GM23248 (cell line): ENCODE measurements at regions not wholly inside any gene's neighbourhood (a gene's known extent, or its start where the extent isn't known, plus 50 kb on each side); places are given as distances from the start of the nearest gene placed in this dataset.

ENCODE experiments used
- DNase-seq: peaks from one replicate; pipeline ENCODE4 v3.0.0-alpha.2; 2015
- H2AFZ ChIP-seq: fragments of 200-600 bp; sonication (generic); 2 replicates; pipeline ENCODE4 v1.6.1; 2016; ENCODE audit warnings: antibody characterized with exemption
- H3F3A ChIP-seq: fragments of 200-600 bp; sonication (generic); 2 replicates; pipeline ENCODE4 v1.6.1; 2016; ENCODE audit warnings: mild to moderate bottlenecking, antibody characterized with exemption, mixed run types; ENCODE audit not compliant: insufficient read depth
- H3K27ac ChIP-seq: fragments of 200-600 bp; sonication (generic); 2 replicates; pipeline ENCODE4 v1.5.1; 2016; ENCODE audit warnings: mild to moderate bottlenecking
- H3K27me3 ChIP-seq: fragments of 200-600 bp; sonication (generic); replicated peaks from 2 replicates; pipeline ENCODE4 v1.6.1; 2016; ENCODE audit warnings: mild to moderate bottlenecking; ENCODE audit not compliant: insufficient read depth
- H3K36me3 ChIP-seq: fragments of 200-600 bp; sonication (generic); 2 replicates; pipeline ENCODE4 v1.6.1; 2016; ENCODE audit warnings: low read depth, mild to moderate bottlenecking
- H3K4me1 ChIP-seq: fragments of 200-600 bp; sonication (generic); 2 replicates; pipeline ENCODE4 v1.6.1; 2016; ENCODE audit warnings: mild to moderate bottlenecking; ENCODE audit not compliant: insufficient read depth
- H3K4me2 ChIP-seq: fragments of 200-600 bp; sonication (generic); one replicate; pipeline ENCODE4 v1.6.1; 2016; ENCODE audit warnings: mild to moderate bottlenecking; ENCODE audit not compliant: unreplicated experiment
- H3K4me3 ChIP-seq: fragments of 200-600 bp; sonication (generic); 2 replicates; pipeline ENCODE4 v1.5.1; 2016; ENCODE audit warnings: mild to moderate bottlenecking
- H3K79me2 ChIP-seq: fragments of 200-600 bp; sonication (generic); 2 replicates; pipeline ENCODE4 v1.6.1; 2016; ENCODE audit warnings: mild to moderate bottlenecking; ENCODE audit not compliant: insufficient read depth
- H3K9ac ChIP-seq: fragments of 200-600 bp; sonication (generic); 2 replicates; pipeline ENCODE4 v1.6.1; 2016; ENCODE audit warnings: mild to moderate bottlenecking
- H3K9me2 ChIP-seq: fragments of 200-600 bp; sonication (generic); 2 replicates; pipeline ENCODE4 v1.6.1; 2016; ENCODE audit warnings: mixed run types, mild to moderate bottlenecking, moderate library complexity; ENCODE audit not compliant: insufficient read depth
- H3K9me3 ChIP-seq: fragments of 200-600 bp; sonication (generic); one replicate; pipeline ENCODE4 v1.6.1; 2017; ENCODE audit warnings: low read depth
- H4K20me1 ChIP-seq: fragments of 200-600 bp; sonication (generic); 2 replicates; pipeline ENCODE4 v1.6.0; 2016; ENCODE audit not compliant: insufficient read depth
- EZH2 ChIP-seq: fragments of 200-600 bp; sonication (generic); IDR thresholded peaks from 2 replicates; pipeline ENCODE4 v1.6.1; 2018; ENCODE audit warnings: antibody characterized with exemption, mild to moderate bottlenecking; ENCODE audit not compliant: insufficient read depth, poor library complexity, severe bottlenecking
- EZH2phosphoT487 ChIP-seq: fragments of 200-600 bp; sonication (generic); IDR thresholded peaks from 2 replicates; pipeline ENCODE4 v1.6.1; 2018; ENCODE audit warnings: antibody characterized with exemption, moderate library complexity, mild to moderate bottlenecking, low read depth; ENCODE audit not compliant: insufficient read depth
- WGBS, 2 experiments: methylation state at CpG; one replicate each; pipeline ENCODE4 v1.1.6; 2015 to 2017; ENCODE audit warnings: low lambda C conversion rate in 2 of 2, low coverage in 1 of 2; ENCODE audit errors: missing lambda C conversion rate in 2 of 2; 5-methylcytosine and 5-hydroxymethylcytosine counted together
- in situ Hi-C: fragments of 300-500 bp; cut with MboI; formaldehyde crosslinking; loops from 2 replicates; pipeline ENCODE4 v1.15.0; 2020

DNA sequence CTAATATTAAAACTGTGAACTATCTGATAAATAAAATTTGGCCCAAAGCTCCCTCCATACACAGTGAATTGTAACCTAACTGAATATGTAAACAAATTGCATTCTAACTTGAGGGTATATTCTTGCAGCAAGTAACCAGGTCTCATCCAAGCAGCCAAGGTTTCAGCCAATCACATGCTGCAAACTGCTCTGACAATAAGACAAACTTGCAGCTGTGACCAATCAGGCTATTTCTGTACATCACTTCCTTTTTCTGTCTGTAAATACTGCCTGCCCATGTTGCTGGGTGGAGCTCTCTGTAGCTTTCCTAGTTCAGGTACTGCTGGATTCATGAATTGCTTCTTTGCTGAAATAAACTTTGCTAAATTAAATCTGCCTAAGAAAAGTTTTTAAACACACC lies 499.0 kb downstream of the GALC start:
- no peaks in the 10 kb centered on the region for H3K4me1 ChIP-seq
- no peak overlapping the region for H3K4me3 ChIP-seq
- no peaks in the 10 kb centered on the region for H3F3A ChIP-seq
- H3K27ac ChIP-seq: no peak overlapping the region
- TF ChIP-seq EZH2phosphoT487: no peak
- no peak for TF ChIP-seq EZH2
- no peaks in the 10 kb centered on the region for H3K36me3 ChIP-seq
- no peaks in the 10 kb centered on the region for H3K9me3 ChIP-seq
- no peaks in the 10 kb centered on the region for H3K9me2 ChIP-seq
- H3K79me2 ChIP-seq: no peaks in the 10 kb centered on the region
- H2AFZ ChIP-seq: no peak overlapping the region
- in situ Hi-C loops: no loop called here
- no peak for DNase-seq
- no peak overlapping the region for H3K9ac ChIP-seq
- no peak overlapping the region for H3K4me2 ChIP-seq
- H4K20me1 ChIP-seq: no peaks in the 10 kb centered on the region
- H3K27me3 ChIP-seq: no peaks in the 10 kb centered on the region

DNA sequence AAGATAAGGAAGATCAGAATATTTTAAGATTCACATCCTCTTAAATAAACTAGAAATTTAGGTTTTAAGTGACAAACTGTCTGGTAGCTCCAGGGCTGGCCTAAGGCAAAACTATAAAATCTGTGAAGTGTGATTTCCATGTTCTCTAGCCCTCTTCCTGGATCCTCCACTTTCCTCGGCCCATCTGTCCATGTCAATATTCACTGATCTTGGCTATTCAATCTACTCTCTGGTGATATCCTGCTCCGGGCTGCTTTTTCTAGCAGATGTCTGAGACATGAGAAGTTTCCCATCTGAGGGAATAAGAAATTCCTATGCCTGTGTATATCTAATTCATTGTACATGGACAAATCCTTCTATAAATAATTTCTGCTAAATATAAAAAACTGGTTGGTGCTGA lies 500.4 kb downstream of the GALC start:
- Histone ChIP-seq H3K79me2 (no peaks in the 10 kb centered on the region), H3K4me1 (no peaks in the 10 kb centered on the region), H3K9me2 (no peaks in the 10 kb centered on the region), H3K27ac (no peak overlapping the region), H3K27me3 (no peaks in the 10 kb centered on the region), H3K9ac (no peak overlapping the region), H3K36me3 (no peaks in the 10 kb centered on the region), H2AFZ (no peak overlapping the region), H3K4me2 (no peak overlapping the region), H3F3A (no peaks in the 10 kb centered on the region), H3K4me3 (no peak overlapping the region), H3K9me3 (no peaks in the 10 kb centered on the region), H4K20me1 (no peaks in the 10 kb centered on the region)
- 23 to 39% methylated on average over 2 of the region's 2 CpGs for WGBS, 2 experiments
- in situ Hi-C loops: no loop called here
- no peak for DNase-seq
- TF ChIP-seq EZH2 (no peak), EZH2phosphoT487 (no peak)

DNA sequence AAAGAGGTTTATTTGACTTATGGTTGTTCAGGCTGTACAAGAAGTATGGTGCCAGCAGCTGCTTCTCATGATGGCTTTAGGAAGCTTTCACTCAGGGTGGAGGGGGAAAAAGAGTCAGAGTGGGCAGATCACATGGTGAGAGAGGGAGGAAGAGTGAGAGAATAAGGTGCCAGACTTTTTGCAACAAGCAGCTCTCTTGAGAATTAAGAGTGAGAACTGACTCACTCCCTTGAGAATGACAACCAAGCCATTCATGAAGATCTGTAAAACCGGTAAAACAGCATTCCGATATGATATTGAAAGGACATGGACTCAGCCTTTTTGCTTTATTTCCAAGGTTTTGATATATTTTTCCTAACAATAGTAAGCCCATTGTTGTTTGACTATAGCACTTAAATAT lies 501.2 kb downstream of the GALC start:
- Histone ChIP-seq H3F3A (no peaks in the 10 kb centered on the region), H3K36me3 (no peaks in the 10 kb centered on the region), H4K20me1 (no peaks in the 10 kb centered on the region), H3K27ac (no peak overlapping the region), H3K9ac (no peak overlapping the region), H3K27me3 (no peaks in the 10 kb centered on the region), H3K4me3 (no peak overlapping the region), H3K79me2 (no peaks in the 10 kb centered on the region), H3K9me2 (no peaks in the 10 kb centered on the region), H3K4me1 (no peaks in the 10 kb centered on the region), H2AFZ (no peak overlapping the region), H3K4me2 (no peak overlapping the region), H3K9me3 (no peaks in the 10 kb centered on the region)
- WGBS, 2 experiments: 82 to 95% methylated on average over 2 of the region's 2 CpGs
- no peak for DNase-seq
- TF ChIP-seq EZH2 (no peak), EZH2phosphoT487 (no peak)
- in situ Hi-C loops: no loop called here

DNA sequence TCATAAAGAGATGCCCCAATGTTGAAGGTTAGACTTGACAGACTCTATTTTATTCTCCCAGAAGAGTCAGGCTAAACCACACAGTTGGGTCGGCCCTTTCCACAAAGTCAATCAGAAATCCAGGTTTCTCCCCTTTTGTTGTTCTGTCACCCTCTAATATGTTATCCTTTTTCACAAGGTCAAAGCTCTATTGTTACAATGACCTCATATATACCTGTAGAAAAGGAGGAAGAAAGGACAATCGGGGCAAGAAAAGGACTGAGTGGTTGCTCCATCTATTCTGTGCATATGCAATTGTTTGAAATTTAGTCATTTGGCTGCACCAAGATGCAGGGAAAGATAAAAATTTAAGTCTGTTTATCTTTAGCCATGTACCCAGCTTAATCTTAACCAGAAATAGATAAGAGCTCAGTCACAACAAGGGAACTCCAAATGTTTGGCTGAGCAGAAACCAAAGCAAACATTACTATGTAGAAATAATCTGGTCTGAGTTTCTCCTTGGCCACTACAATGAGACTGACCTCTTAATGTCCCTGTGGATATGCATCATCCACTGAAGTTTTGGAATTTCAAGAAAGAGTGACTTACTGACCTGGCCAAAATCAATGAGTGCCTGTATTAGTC lies 503.7 kb downstream of the GALC start:
- Histone ChIP-seq H4K20me1 (no peaks in the 10 kb centered on the region), H3K9ac (no peak overlapping the region), H3K27ac (no peak overlapping the region), H3K4me1 (no peaks in the 10 kb centered on the region), H3K27me3 (no peaks in the 10 kb centered on the region), H3K4me2 (no peak overlapping the region), H2AFZ (no peak overlapping the region), H3K79me2 (no peaks in the 10 kb centered on the region), H3K36me3 (no peaks in the 10 kb centered on the region), H3K9me2 (no peaks in the 10 kb centered on the region), H3F3A (no peaks in the 10 kb centered on the region), H3K4me3 (no peak overlapping the region), H3K9me3 (no peaks in the 10 kb centered on the region)
- in situ Hi-C loops: no loop called here
- DNase-seq: no peak
- TF ChIP-seq EZH2 (no peak), EZH2phosphoT487 (no peak)
- WGBS, 2 experiments: 29 to 30% methylated on average over 2 of the region's 2 CpGs
